ENCODE measurements at regions not wholly inside any gene's neighbourhood (a gene's known extent, or its start where the extent isn't known, plus 50 kb on each side); places are given as distances from the start of the nearest gene placed in this dataset.
"Not testable (repeated sequence)": the region's sequence is repeated elsewhere in the genome, so short reads cannot be mapped to it uniquely, and the experiment has no call there.

DNA sequence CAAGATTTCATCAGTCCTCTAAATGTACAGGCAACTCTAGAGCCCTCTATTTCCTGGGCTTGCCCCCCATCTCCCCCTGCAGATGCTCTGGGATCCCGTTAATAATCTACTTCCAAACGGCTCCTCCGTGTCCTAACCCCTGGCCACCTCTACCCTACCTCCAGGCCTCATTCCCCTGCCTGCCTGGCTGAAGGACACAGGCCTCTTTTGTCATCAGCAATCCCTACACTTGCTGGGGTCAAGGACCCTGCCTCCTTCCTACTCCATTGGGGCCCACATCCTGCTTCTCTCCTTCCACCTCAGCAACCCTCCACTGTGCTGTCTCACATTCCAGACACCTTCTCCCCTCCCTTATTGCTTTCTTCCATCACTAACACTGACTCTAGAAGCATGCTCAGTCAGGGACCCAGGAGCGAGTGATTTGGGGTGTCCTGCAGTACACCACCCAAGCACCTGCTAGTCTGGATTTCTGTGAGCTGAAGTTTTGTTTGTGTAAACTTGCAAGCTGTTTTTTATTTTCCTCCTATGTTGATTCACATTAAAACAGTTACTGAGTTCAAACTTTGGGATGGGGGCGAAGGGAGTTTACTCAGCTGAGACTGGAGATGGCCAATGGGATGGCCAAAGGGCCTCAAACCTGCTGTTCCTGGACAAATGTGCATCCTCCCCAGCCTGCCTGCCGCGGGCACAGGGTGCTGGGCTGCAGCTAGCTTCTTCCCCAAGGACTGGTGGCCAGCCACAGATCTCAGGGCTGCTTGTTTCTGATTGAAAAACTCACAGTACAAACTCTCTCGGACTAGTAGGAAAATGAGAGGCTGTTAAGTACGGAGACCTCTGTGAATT lies 314.7 kb downstream of the FOXO1 start:
- TF ChIP-seq, protein P1, sequence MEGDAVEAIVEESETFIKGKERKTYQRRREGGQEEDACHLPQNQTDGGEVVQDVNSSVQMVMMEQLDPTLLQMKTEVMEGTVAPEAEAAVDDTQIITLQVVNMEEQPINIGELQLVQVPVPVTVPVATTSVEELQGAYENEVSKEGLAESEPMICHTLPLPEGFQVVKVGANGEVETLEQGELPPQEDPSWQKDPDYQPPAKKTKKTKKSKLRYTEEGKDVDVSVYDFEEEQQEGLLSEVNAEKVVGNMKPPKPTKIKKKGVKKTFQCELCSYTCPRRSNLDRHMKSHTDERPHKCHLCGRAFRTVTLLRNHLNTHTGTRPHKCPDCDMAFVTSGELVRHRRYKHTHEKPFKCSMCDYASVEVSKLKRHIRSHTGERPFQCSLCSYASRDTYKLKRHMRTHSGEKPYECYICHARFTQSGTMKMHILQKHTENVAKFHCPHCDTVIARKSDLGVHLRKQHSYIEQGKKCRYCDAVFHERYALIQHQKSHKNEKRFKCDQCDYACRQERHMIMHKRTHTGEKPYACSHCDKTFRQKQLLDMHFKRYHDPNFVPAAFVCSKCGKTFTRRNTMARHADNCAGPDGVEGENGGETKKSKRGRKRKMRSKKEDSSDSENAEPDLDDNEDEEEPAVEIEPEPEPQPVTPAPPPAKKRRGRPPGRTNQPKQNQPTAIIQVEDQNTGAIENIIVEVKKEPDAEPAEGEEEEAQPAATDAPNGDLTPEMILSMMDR (IDR thresholded peaks at IDR 0.05), result no peak
- Mint-ChIP-seq H3K27me3 (ENCODE audit: unreplicated experiment) (peaks cover 8% of the 10 kb centered on the region), H3K4me1 (ENCODE audit: unreplicated experiment) (peaks cover 2% of the 10 kb centered on the region)

DNA sequence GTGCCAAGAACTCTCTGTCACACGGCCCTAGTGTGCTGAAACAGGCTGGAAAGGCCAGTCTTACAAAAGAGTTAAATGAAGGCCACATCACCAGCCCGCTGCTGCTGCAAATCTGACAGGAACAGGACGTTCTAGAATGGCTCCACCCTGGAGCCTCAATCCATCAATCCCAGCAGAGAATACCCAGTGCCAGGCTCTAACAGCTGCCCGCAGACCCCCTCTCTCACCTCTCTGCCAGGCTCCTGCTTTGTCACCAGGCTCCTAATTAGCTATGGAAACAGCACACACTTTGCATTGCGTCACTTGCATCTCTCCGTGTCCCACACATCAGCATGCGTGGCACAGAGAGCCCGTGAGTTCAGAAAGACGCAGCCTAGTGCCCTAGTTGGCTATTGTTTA lies 314.1 kb downstream of the FOXO1 start:
- no peaks in the 10 kb centered on the region for H3K36me3 Mint-ChIP-seq (ENCODE audit: unreplicated experiment)
- H3K27ac Mint-ChIP-seq (ENCODE audit: unreplicated experiment), result no peak overlapping the region
- peaks cover 8% of the 10 kb centered on the region for H3K27me3 Mint-ChIP-seq (ENCODE audit: unreplicated experiment)
- peaks cover 2% of the 10 kb centered on the region for H3K4me1 Mint-ChIP-seq (ENCODE audit: unreplicated experiment)
- DNase-seq (ENCODE audit: extremely low spot score, unreplicated experiment), result no peak
- H3K4me3 Mint-ChIP-seq (ENCODE audit: unreplicated experiment), result no peak overlapping the region
- TF ChIP-seq, protein P1 (IDR thresholded peaks at IDR 0.05), result no peak
- no peaks in the 10 kb centered on the region for H3K9me3 Mint-ChIP-seq (ENCODE audit: unreplicated experiment)

More for the DNA sequence above, 314.7 kb downstream of the FOXO1 start:
- no peak overlapping the region for H3K4me3 Mint-ChIP-seq (ENCODE audit: unreplicated experiment)
- DNase-seq (ENCODE audit: extremely low spot score, unreplicated experiment), result no peak
- no peaks in the 10 kb centered on the region for H3K36me3 Mint-ChIP-seq (ENCODE audit: unreplicated experiment)
- H3K27ac Mint-ChIP-seq (ENCODE audit: unreplicated experiment), result no peak overlapping the region
- no peaks in the 10 kb centered on the region for H3K9me3 Mint-ChIP-seq (ENCODE audit: unreplicated experiment)

DNA sequence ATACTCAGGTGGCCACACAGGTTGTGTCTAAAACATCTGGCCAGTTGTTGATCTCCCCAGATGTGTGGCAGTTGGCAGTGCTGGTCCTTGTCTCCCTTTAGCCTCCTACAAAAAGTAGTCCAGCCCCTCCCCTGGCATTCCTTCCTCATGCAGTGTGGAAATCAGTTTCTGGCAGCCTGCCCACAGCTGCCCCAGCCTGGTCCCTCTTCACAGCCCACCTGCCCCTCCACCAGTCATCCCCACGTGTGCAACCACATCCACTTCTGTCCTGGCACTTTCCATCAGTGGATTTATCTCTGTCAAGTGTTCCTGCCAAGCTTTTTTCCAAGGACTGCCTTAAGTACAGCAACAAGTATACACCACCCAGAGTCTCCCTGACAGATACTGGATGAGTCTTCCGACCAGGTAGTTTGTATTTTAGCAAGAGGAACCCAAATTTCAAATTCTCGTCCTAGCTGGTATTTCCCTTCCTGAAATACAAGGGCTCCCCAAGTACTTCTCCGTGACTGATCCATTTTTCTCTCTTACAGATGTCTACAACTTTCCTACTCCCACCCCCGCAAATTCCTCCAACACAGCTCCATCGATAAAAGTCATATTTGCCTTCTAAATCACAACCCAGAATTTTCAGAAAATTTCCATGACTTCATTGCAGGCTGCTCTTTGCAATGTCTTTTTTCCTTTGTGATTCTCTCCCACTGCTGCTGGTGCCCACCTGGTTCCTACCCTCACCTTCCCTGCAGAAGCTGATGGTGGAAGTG lies 313.5 kb downstream of the FOXO1 start:
- Mint-ChIP-seq H3K4me3 (ENCODE audit: unreplicated experiment) (no peak overlapping the region), H3K27ac (ENCODE audit: unreplicated experiment) (no peak overlapping the region), H3K27me3 (ENCODE audit: unreplicated experiment) (peaks cover 7% of the 10 kb centered on the region), H3K36me3 (ENCODE audit: unreplicated experiment) (no peaks in the 10 kb centered on the region), H3K4me1 (ENCODE audit: unreplicated experiment) (peaks cover 2% of the 10 kb centered on the region), H3K9me3 (ENCODE audit: unreplicated experiment) (no peaks in the 10 kb centered on the region)
- TF ChIP-seq, protein P1 (IDR thresholded peaks at IDR 0.05), result no peak
- no peak for DNase-seq (ENCODE audit: extremely low spot score, unreplicated experiment)

DNA sequence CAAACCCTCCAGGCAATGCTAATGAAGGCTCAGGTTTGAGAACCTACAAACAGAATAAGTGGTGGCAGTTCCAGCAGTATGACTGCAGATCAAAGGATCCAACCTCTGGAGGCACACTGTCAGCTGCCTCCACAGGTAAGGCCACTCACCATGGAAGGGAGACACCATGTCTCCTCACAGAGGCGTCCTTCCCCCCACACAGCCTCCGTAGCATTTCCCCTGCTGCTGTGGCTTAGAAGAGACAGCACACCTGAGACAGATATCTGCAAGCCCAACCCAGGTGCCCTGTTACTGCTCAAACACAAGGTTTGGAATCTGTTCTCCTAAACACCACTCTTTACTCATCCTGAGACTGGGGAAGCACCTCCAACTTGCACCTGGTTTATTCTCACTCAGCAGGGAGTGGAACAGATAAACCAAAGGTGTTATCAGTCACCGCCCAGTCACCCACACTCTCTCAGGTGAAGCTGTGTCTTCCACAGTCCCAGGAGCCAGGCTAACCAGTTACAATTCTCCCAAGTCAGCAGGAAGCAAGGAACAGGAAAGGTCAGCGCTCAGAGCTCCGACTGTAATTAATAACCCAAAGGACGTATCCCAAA lies 311.2 kb downstream of the FOXO1 start:
- Mint-ChIP-seq H3K4me3 (ENCODE audit: unreplicated experiment) (no peak overlapping the region), H3K36me3 (ENCODE audit: unreplicated experiment) (no peaks in the 10 kb centered on the region), H3K9me3 (ENCODE audit: unreplicated experiment) (no peaks in the 10 kb centered on the region), H3K27ac (ENCODE audit: unreplicated experiment) (no peak overlapping the region), H3K27me3 (ENCODE audit: unreplicated experiment) (peaks cover 2% of the 10 kb centered on the region), H3K4me1 (ENCODE audit: unreplicated experiment) (peaks cover 2% of the 10 kb centered on the region)
- TF ChIP-seq, protein P1 (IDR thresholded peaks at IDR 0.05), result no peak
- DNase-seq (ENCODE audit: extremely low spot score, unreplicated experiment), result no peak

DNA sequence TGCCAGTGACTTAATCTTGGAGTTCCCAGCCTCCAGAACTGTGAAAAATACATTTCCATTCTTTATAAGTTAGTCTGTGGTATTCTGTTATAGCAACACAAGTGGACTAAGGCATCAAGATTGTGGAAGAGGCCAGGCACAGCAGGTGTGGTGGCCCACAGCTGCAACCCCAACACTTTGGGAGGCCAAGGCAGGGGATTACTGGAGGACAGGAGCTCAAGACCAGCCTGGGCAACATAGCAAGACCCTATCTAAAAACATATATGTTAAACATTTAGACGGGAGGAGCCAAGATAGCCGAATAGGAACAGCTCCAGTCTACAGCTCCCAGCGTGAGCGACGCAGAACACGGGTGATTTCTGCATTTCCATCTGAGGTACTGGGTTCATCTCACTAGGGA lies 310.4 kb downstream of the FOXO1 start:
- no peak overlapping the region for H3K27ac Mint-ChIP-seq (ENCODE audit: unreplicated experiment)
- H3K27me3 Mint-ChIP-seq (ENCODE audit: unreplicated experiment), result peaks cover 2% of the 10 kb centered on the region
- H3K9me3 Mint-ChIP-seq (ENCODE audit: unreplicated experiment), result no peaks in the 10 kb centered on the region
- TF ChIP-seq, protein P1 (IDR thresholded peaks at IDR 0.05), result no peak
- DNase-seq (ENCODE audit: extremely low spot score, unreplicated experiment), result no peak
- H3K4me3 Mint-ChIP-seq (ENCODE audit: unreplicated experiment), result no peak overlapping the region
- peaks cover 2% of the 10 kb centered on the region for H3K4me1 Mint-ChIP-seq (ENCODE audit: unreplicated experiment)
- H3K36me3 Mint-ChIP-seq (ENCODE audit: unreplicated experiment), result no peaks in the 10 kb centered on the region

DNA sequence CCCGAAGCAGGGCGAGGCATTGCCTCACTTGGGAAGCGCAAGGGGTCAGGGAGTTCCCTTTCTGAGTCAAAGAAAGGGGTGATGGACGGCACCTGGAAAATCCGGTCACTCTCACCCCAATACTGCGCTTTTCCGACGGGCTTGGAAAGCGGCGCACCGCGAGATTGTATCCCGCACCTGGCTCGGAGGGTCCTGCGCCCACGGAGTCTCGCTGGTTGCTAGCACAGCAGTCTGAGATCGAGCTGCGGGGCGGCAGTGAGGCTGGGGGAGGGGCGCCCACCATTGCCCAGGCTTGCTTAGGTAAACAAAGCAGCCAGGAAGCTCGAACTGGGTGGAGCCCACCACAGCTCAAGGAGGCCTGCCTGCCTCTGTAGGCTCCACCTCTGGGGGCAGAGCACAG lies 310.0 kb downstream of the FOXO1 start:
- H3K9me3 Mint-ChIP-seq (ENCODE audit: unreplicated experiment); H3K27ac Mint-ChIP-seq (ENCODE audit: unreplicated experiment); H3K4me3 Mint-ChIP-seq (ENCODE audit: unreplicated experiment); H3K36me3 Mint-ChIP-seq (ENCODE audit: unreplicated experiment); H3K27me3 Mint-ChIP-seq (ENCODE audit: unreplicated experiment); DNase-seq (ENCODE audit: extremely low spot score, unreplicated experiment); H3K4me1 Mint-ChIP-seq (ENCODE audit: unreplicated experiment): not testable (repeated sequence)
